ENCODE measurements at regions not wholly inside any gene's neighbourhood (a gene's known extent, or its start where the extent isn't known, plus 50 kb on each side); places are given as distances from the start of the nearest gene placed in this dataset.

DNA sequence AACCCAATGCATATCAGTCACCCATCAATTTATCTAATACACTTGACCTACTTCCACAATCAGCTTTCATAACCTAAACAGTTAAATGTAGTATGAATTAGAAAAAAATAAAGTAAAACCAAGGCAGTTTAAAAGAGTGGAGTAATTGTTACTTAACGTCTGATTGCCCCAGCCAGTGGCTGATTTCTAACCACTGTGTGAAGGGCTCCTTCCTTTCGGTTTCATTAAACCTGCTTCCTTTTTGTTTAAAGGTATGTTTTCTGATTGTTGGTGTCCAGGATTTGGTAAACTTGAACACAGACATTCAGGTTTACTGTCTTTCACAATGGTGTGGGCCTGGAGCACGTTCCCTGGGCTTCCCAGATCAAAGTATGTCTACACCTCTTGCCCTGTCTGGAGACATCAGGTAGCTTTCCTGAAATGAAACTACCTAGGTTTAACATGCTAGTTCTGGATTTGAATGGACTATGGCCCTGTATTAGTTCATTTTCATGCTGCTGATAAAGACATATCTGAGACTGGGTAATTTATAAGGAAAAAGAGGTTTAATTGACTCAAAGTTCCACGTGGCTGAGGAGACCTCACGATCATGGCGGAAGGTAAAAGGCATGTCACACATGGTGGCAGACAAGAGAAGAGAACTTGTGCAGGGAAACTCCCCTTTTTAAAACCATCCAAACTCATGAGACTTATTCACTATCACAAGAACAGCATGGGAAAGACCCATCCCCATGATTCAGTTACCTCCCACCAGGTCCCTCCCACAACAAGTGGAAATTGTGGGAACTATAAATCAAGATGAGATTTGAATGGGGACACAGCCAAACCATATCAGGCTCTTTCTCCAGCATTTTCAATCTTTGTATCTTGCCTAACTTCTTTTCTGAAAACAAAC, 605.2 kb upstream of the ID2 start:
- 67 to 81% (median 69%) methylated on average over 6 of the region's 6 CpGs for WGBS, 3 donors
- H3K27ac ChIP-seq (ENCODE audit: low read depth, low read length), result no peak overlapping the region

- H3K27ac ChIP-seq (ENCODE audit: low read depth, low read length), result no peak overlapping the region
- WGBS, 3 donors, result 93 to 98% (median 98%) methylated on average over 2 of the region's 2 CpGs
Observed at GRCh38 chr2:8078705-8079104, 603.2 kb upstream of the ID2 start.

DNA sequence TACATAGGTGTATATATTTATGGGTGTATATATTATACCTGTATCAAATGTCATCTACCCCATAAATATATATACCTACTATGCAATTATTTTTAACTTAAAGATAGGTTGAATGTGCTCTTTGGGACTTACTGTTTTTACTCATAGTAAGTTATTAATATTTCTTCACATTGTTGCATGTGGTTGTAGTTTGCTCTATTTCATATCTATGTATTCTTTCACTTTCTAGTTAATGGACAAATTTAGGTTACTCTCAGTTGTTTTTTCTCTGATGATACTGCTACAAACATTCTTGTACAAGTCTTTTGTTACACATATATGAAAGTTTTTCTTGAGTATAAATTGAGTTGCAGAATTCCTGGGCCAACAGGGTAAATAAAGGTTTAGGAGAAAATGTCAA, 601.8 kb upstream of the ID2 start:
- H3K27ac ChIP-seq (ENCODE audit: low read depth, low read length), result no peak overlapping the region

DNA sequence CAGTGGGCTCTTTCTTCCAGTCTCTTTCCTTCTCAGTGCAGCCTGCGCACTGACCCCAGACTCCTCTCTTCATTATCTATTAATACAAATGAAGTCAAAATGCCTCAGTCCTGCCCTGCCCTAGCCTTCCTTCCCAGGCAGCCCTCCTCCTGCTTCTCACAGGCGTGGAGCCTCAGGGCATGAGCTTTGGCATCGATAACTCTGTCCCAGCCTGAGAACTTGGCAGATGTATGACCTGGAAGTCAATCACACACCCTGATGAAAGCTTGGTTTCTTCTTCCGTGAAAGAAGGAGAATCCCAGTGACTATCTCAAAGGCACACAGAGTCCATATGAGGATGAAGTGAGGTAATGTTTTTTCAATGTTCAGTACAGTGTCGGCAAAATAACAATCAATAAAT, 600.7 kb upstream of the ID2 start:
- 57 to 94% (median 94%) methylated on average over 5 of the region's 5 CpGs for WGBS, 3 donors
- no peak overlapping the region for H3K27ac ChIP-seq (ENCODE audit: low read depth, low read length)

GRCh38 chr2:8082840-8083239, 599.0 kb upstream of the ID2 start:
- no peak overlapping the region for H3K27ac ChIP-seq (ENCODE audit: low read depth, low read length)
- 92 to 96% (median 94%) methylated on average over 4 of the region's 4 CpGs for WGBS, 3 donors

DNA sequence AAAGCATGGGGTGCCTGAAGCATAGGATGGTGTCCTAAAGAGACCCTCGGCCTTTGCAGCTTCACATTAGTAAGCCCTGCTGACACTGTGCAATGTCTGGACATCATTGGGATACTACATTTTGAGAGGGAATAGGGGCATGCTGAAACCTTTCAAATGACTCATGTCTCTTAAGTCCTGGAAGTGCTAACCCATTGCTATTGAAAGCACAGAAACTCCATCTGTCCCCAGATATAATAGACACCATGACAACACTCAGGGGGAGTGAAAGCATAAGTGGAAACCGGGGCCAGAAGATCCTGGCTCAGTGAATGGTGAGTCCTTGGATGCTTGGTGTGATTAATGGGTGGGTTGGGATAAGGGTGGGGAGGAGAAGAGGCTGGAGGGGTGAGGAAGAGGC, 595.5 kb upstream of the ID2 start:
- H3K27ac ChIP-seq (ENCODE audit: low read depth, low read length), result no peak overlapping the region
- WGBS, 3 donors, result 90 to 95% (median 92%) methylated on average over 2 of the region's 2 CpGs

- WGBS, 3 donors, result 79 to 92% (median 84%) methylated on average over 4 of the region's 4 CpGs
- no peak overlapping the region for H3K27ac ChIP-seq (ENCODE audit: low read depth, low read length)
Observed at GRCh38 chr2:8086796-8087479, 594.9 kb upstream of the ID2 start.

GRCh38 chr2:8087480-8087840, 594.4 kb upstream of the ID2 start:
- H3K27ac ChIP-seq (ENCODE audit: low read depth, low read length), result no peak overlapping the region
- 88 to 93% (median 91%) methylated on average over 3 of the region's 3 CpGs for WGBS, 3 donors

DNA sequence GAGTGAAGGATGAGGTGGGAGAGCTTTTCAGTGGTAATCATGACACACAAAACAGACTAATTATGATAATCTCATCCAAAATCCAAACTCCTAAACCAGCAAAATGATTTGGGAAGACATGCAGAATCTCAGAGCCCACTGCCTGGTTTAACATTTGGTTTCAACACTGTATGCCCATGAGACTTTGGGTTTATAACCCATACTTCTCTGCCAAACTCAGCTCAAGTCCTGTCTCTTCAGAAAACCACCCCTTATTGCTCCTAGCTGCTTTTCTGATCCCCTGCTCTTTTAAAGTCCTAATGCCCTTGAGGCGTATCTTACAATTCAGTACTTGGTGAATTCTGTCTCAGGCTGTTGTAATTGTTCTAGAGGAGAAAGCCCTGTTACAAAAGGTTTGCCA, 593.0 kb upstream of the ID2 start:
- 88 to 97% (median 89%) methylated on average over 1 of the region's 1 CpG for WGBS, 3 donors
- no peak overlapping the region for H3K27ac ChIP-seq (ENCODE audit: low read depth, low read length)

DNA sequence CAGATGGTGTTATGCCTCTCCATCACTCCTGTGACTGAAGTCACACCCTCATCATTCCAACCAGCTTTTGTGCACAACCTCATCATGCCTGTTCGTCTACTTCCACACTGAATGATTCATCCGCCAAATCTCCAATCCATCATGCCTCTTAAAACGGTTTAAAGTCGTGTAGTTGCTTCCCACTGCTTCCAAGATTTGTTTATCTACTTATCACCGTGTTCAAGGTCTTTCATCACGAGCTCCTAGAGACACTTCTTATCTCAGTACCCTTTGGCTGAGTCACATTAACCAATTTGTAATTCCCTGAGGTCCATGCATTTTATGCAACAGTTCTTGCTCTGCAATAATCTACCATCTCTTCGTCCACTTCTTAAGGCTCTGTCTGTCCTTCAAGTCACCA, 592.3 kb upstream of the ID2 start:
- H3K27ac ChIP-seq (ENCODE audit: low read depth, low read length), result no peak overlapping the region
- WGBS, 3 donors, result 48 to 78% (median 72%) methylated on average over 7 of the region's 7 CpGs

GRCh38 chr2:8090748-8091700, 590.8 kb upstream of the ID2 start:
- 73 to 78% (median 74%) methylated on average over 5 of the region's 5 CpGs for WGBS, 3 donors

DNA sequence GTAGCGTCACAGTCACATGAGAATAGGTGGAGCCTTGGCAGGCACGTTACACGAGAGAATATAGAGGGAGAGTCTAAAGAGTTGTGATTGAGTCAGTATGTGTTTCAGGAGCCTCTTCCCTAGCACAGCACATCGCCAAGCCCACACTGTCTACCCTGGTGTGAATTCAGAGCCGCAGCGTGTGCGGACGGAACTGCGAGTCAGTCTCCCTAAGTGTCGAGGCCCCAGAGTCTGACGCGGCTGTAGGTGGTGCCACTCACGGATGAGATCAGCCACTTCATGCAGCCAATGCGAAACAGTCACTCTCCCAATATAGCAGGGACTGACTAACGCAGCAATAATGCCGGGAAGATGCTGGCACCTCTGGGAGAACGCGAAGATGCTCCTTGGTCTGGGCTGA, 587.3 kb upstream of the ID2 start:
- 89 to 97% (median 92%) methylated on average over 18 of the region's 18 CpGs for WGBS, 3 donors

More at GRCh38 chr2:8090748-8091700, 590.8 kb upstream of the ID2 start:
- H3K27ac ChIP-seq (ENCODE audit: low read depth, low read length), result no peak overlapping the region

DNA sequence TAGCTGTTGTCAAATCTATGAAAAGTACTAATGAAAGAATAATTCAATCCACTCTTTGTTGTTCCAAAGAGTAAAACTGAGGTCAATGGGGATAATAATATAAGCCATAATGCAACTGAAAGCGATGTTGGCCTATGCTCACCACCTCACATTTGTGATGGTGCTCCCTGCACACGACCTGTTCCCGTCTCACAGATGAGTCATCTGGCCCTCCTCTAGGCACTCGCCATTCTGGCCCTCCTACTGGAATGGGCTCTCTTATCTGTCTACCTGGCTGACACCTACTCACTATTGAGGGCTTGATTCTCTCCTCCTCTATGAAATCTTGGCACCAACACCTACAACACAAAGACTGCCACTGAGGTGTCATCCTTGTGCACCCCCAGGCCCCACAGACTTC, 585.9 kb upstream of the ID2 start:
- 95 to 99% (median 98%) methylated on average over 4 of the region's 4 CpGs for WGBS, 3 donors
- no peak overlapping the region for H3K27ac ChIP-seq (ENCODE audit: low read depth, low read length)

More for the DNA sequence above, 587.3 kb upstream of the ID2 start:
- H3K27ac ChIP-seq (ENCODE audit: low read depth, low read length), result no peak overlapping the region

- no peak overlapping the region for H3K27ac ChIP-seq (ENCODE audit: low read depth, low read length)
- WGBS, 3 donors, result 81 to 88% (median 87%) methylated on average over 1 of the region's 1 CpG
Observed at GRCh38 chr2:8096484-8096883, 585.4 kb upstream of the ID2 start.

DNA sequence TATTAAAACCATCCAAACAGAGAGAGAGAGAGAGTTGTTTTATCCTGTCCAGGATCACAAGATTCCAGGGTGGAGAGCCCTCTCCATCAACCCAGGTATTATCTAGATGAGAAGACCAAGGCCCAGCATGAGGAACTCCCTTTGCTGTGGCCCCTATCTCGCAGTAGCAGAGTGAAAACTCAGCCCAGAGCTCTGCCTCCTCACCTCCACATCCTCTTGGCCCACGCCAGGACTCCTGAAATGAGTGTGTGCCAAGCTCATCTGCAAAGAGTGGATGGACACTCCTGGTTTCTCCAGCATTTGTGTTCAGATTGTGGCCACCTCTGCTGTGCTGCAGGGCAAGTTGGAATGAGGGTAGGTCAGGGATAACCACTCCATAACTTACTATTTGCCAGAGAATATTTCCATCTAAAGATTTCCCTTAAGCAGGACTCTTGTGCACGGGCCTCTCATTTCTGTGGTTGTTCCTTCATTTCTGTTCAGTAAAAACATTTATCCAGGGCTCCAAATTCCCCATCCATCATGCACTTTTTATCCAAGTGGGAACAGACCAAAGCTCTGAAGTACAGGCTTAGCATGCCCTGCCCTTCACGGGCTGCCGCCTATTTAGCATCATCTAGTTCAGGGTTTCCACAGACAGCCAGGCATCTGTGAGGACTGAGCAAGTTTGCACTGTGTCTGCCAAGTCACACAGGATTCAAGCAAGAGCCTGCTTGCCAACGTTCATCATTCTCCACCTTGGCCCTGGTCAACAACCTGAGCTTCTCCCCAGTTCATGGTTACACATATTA, 583.2 kb upstream of the ID2 start:
- H3K27ac ChIP-seq (ENCODE audit: low read depth, low read length), result no peak overlapping the region
- WGBS, 3 donors, result 72 to 89% (median 87%) methylated on average over 6 of the region's 6 CpGs

DNA sequence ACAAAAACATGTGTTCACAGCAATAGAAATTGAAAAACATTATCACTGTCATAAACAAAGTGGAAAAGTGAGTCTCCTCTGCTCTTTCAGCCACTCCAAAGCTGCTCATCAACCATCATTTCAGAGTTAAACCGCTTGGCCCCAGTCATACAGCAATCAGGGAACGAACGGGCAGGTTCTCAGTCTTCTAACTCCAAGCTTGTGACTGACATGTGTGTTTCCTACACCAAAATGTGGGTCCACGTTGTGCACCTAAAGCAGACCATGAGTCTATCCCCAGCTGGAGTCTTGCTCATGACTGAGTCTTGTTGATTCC, 582.6 kb upstream of the ID2 start:
- H3K27ac ChIP-seq (ENCODE audit: low read depth, low read length), result no peak overlapping the region
- 94 to 97% (median 95%) methylated on average over 4 of the region's 4 CpGs for WGBS, 3 donors

GRCh38 chr2:8101614-8102277, 580.1 kb upstream of the ID2 start:
- WGBS, 3 donors, result 93 to 99% (median 94%) methylated on average over 2 of the region's 2 CpGs
- no peak overlapping the region for H3K27ac ChIP-seq (ENCODE audit: low read depth, low read length)

GRCh38 chr2:8102470-8102869, 579.4 kb upstream of the ID2 start:
- WGBS, 3 donors, result 85 to 95% (median 85%) methylated on average over 4 of the region's 4 CpGs
- H3K27ac ChIP-seq (ENCODE audit: low read depth, low read length), result no peak overlapping the region

Data from adipose tissue (tissue), 3 donors.